IMR-90 (cell line): ENCODE measurements at regions not wholly inside any gene's neighbourhood (a gene's known extent, or its start where the extent isn't known, plus 50 kb on each side); places are given as distances from the start of the nearest gene placed in this dataset.

ENCODE experiments used
- ATAC-seq: fragments of 200-7000 bp; cut with Tn5 transposase; 2 replicates; pipeline ENCODE4 v1.9.1; 2020; ENCODE audit warnings: low read depth, mild to moderate bottlenecking, moderate library complexity
- BruUV-seq: library from RNA; stranded (reverse); fragments of 400-500 nt; replicated peaks from 2 replicates; lab custom pipeline; 2021; lab: Mats Ljungman, UMichigan
- CTCF ChIA-PET: fragments of 300-600 bp; formaldehyde crosslinking; extraction: SDS; loops from one replicate; lab custom pipeline; 2021; ENCODE audit warnings: antibody characterized with exemption; lab: Yijun Ruan, JAX
- POLR2A ChIA-PET: fragments of 300-600 bp; sonication (Branson Sonifier 250); formaldehyde crosslinking; loops from one replicate; lab custom pipeline; 2022; ENCODE audit warnings: antibody characterized with exemption; ENCODE audit not compliant: unreplicated experiment; lab: Charles Lee
- DNase-seq: peaks from one replicate; pipeline ENCODE4 v3.0.0; 2013
- H2AFZ ChIP-seq: replicated peaks from 2 replicates; pipeline ENCODE3; 2013; ENCODE audit warnings: low read length, mild to moderate bottlenecking; ENCODE audit not compliant: poor library complexity
- H2AK5ac ChIP-seq: 2 replicates; pipeline ENCODE4 v1.6.1; 2013; ENCODE audit warnings: low read depth, low read length, inconsistent platforms
- H2AK9ac ChIP-seq: replicated peaks from 2 replicates; pipeline ENCODE3; 2013; ENCODE audit warnings: mild to moderate bottlenecking, low read depth, low read length, moderate library complexity; ENCODE audit not compliant: poor library complexity
- H2BK120ac ChIP-seq: 2 replicates; pipeline ENCODE4 v1.6.1; 2013; ENCODE audit warnings: low read depth, low read length, inconsistent platforms
- H2BK15ac ChIP-seq: 3 replicates; pipeline ENCODE4 v1.6.1; 2013; ENCODE audit warnings: low read depth, low read length, inconsistent platforms
- H2BK20ac ChIP-seq: 2 replicates; pipeline ENCODE4 v1.6.1; 2013; ENCODE audit warnings: low read depth, mild to moderate bottlenecking, inconsistent platforms, low read length, moderate library complexity
- H2BK5ac ChIP-seq: 2 replicates; pipeline ENCODE4 v1.6.1; 2013; ENCODE audit warnings: mild to moderate bottlenecking, low read depth, low read length, inconsistent platforms; ENCODE audit not compliant: poor library complexity, severe bottlenecking
- H3K14ac ChIP-seq: replicated peaks from 2 replicates; pipeline ENCODE4 v1.6.1; 2013; ENCODE audit warnings: low read depth, low read length, inconsistent platforms
- H3K18ac ChIP-seq: 2 replicates; pipeline ENCODE4 v1.6.1; 2013; ENCODE audit warnings: low read depth, low read length, control low read depth
- H3K23ac ChIP-seq: 2 replicates; pipeline ENCODE4 v1.6.1; 2013; ENCODE audit warnings: low read depth, low read length, inconsistent platforms
- H3K27ac ChIP-seq: 2 replicates; pipeline ENCODE4 v1.5.1; 2013; ENCODE audit warnings: mild to moderate bottlenecking, control low read depth, low read length; ENCODE audit not compliant: insufficient read depth
- H3K27me3 ChIP-seq: 2 replicates; pipeline ENCODE4 v1.6.1; 2013; ENCODE audit warnings: low read length; ENCODE audit not compliant: control insufficient read depth, insufficient read depth
- H3K36me3 ChIP-seq: 2 replicates; pipeline ENCODE4 v1.6.1; 2013; ENCODE audit warnings: low read length, mixed read lengths; ENCODE audit not compliant: control insufficient read depth, insufficient read depth
- H3K4ac ChIP-seq: 2 replicates; pipeline ENCODE4 v1.6.1; 2013; ENCODE audit warnings: low read depth, low read length, inconsistent platforms
- H3K4me1 ChIP-seq: 2 replicates; pipeline ENCODE4 v1.6.1; 2013; ENCODE audit warnings: low read length, mixed read lengths; ENCODE audit not compliant: control insufficient read depth, insufficient read depth
- H3K4me2 ChIP-seq: 2 replicates; pipeline ENCODE4 v1.6.1; 2013; ENCODE audit warnings: low read depth, mild to moderate bottlenecking, control low read depth, low read length, moderate library complexity
- H3K4me3 ChIP-seq: 2 replicates; pipeline ENCODE4 v1.5.1; 2013; ENCODE audit warnings: low read depth, mild to moderate bottlenecking, control low read depth, low read length, moderate library complexity; ENCODE audit not compliant: insufficient read depth
- H3K56ac ChIP-seq: 2 replicates; pipeline ENCODE4 v1.6.1; 2013; ENCODE audit warnings: low read length, inconsistent platforms; ENCODE audit not compliant: insufficient read depth; ENCODE audit errors: extremely low read depth
- H3K79me1 ChIP-seq, 2 experiments: 2 replicates each; pipeline ENCODE4 v1.6.1; 2013; ENCODE audit warnings: low read length in 2 of 2, inconsistent platforms in 1 of 2, low read depth in 1 of 2
- H3K9ac ChIP-seq: 2 replicates; pipeline ENCODE4 v1.6.1; 2013; ENCODE audit warnings: low read depth, low read length, control low read depth
- H3K9me1 ChIP-seq: 2 replicates; pipeline ENCODE4 v1.6.1; 2013; ENCODE audit warnings: low read length, inconsistent platforms; ENCODE audit not compliant: insufficient read depth
- H3K9me3 ChIP-seq: 2 replicates; pipeline ENCODE4 v1.6.1; 2013; ENCODE audit warnings: low read length; ENCODE audit not compliant: control insufficient read depth, insufficient read depth
- H4K20me1 ChIP-seq: 2 replicates; pipeline ENCODE4 v1.6.1; 2013; ENCODE audit warnings: low read length, inconsistent platforms; ENCODE audit not compliant: insufficient read depth
- H4K5ac ChIP-seq: 2 replicates; pipeline ENCODE4 v1.6.1; 2013; ENCODE audit warnings: mild to moderate bottlenecking, low read depth, low read length, control low read depth
- H4K8ac ChIP-seq, 2 experiments: 2 replicates each; pipeline ENCODE4 v1.6.1; 2013; ENCODE audit warnings: low read depth in 2 of 2, low read length in 2 of 2, control low read depth in 1 of 2, inconsistent platforms in 1 of 2
- H4K91ac ChIP-seq: 2 replicates; pipeline ENCODE4 v1.6.1; 2013; ENCODE audit warnings: low read depth, low read length, inconsistent platforms; ENCODE audit not compliant: insufficient read depth
- CHD1 ChIP-seq: IDR thresholded peaks from 2 replicates; pipeline ENCODE4 v1.6.1; 2012; ENCODE audit warnings: low read depth, low read length, improper control_type of control experiment
- USF2 ChIP-seq: fragments of 150-350 bp; IDR thresholded peaks from 2 replicates; pipeline ENCODE4 v1.6.1; 2017; ENCODE audit warnings: mild to moderate bottlenecking, antibody characterized with exemption, low read length, low read depth
- WGBS, 2 experiments: methylation state at CpG; one replicate each; pipeline versions ENCODE4 v1.1.5 to v1.1.7; 2013; ENCODE audit warnings: missing lambda C conversion rate in 2 of 2; ENCODE audit not compliant: insufficient read length in 1 of 2; ENCODE audit errors: extremely low coverage in 2 of 2; 5-methylcytosine and 5-hydroxymethylcytosine counted together
- dilution Hi-C: fragments of 300-500 bp; cut with HindIII; formaldehyde crosslinking; loops from one replicate; pipeline ENCODE4 v1.14.3; 2018; ENCODE audit warnings: low sequenced_read_pairs; ENCODE audit not compliant: unreplicated experiment
- in situ Hi-C: fragments of 300-500 bp; cut with MboI; formaldehyde crosslinking; loops from 3 replicates; pipeline ENCODE4 v1.14.3; 2019; ENCODE audit warnings: low sequenced_read_pairs, inconsistent platforms, mixed read lengths
- intact Hi-C: fragments of 100-400 bp; cut with micrococcal nuclease; formaldehyde crosslinking; loops from 2 replicates; pipeline ENCODE4 v1.10.0; 2022
- TF ChIP-seq, protein P1 (sequence below): fragments of 150-350 bp; IDR thresholded peaks from 2 replicates; pipeline ENCODE4 v1.6.1; 2016; ENCODE audit warnings: low read depth, mild to moderate bottlenecking, low read length, moderate library complexity, borderline replicate concordance

DNA sequence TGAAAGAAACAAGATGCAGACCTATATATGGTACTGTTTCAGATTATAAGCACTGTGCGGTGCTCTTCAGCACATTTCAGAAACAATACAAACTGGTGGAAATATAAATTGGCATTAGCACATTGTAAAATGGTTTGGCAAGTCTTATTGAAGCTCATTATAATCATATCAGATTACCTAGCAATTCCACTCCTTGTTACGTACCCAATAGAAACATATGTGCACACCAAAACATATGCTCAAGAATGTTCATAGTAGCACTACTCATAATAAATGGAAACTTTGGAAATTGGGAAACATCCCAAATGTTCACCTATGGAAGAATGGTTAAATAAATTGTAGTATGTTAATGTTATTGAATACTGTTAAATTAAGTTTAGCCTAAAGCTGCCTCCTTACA, 54.9 kb upstream of the PLEKHG1 start:
- Histone ChIP-seq H3K18ac (no peak overlapping the region), H2AFZ (no peak overlapping the region), H4K91ac (no peak overlapping the region), H3K4me1 (no peaks in the 10 kb centered on the region), H3K4me2 (no peak overlapping the region), H3K9me1 (no peaks in the 10 kb centered on the region), H3K9me3 (no peaks in the 10 kb centered on the region), H2AK5ac (no peak overlapping the region), H3K23ac (no peak overlapping the region), H2BK20ac (no peak overlapping the region), H4K8ac (no peak overlapping the region), H3K27me3 (no peaks in the 10 kb centered on the region; the same call in 1 of the 2 replicates), H3K27ac (no peak overlapping the region), H3K36me3 (no peaks in the 10 kb centered on the region), H2BK120ac (no peak overlapping the region), H2BK5ac (no peak overlapping the region), H3K4me3 (no peak overlapping the region), H4K5ac (no peak overlapping the region), H3K4ac (no peak overlapping the region), H3K9ac (no peak overlapping the region), H2AK9ac (no peak overlapping the region), H3K79me1 (no peaks in the 10 kb centered on the region), H2BK15ac (no peak overlapping the region), H4K20me1 (no peaks in the 10 kb centered on the region), H3K56ac (no peak overlapping the region), H3K14ac (no peak overlapping the region)
- ATAC-seq (no peak), DNase-seq (no peak)
- CTCF ChIA-PET: no interaction called here
- dilution Hi-C loops (no loop called here), in situ Hi-C loops (no loop called here), intact Hi-C loops (no loop called here)
- TF ChIP-seq USF2 (no peak), CHD1 (no peak)
- TF ChIP-seq, protein P1, sequence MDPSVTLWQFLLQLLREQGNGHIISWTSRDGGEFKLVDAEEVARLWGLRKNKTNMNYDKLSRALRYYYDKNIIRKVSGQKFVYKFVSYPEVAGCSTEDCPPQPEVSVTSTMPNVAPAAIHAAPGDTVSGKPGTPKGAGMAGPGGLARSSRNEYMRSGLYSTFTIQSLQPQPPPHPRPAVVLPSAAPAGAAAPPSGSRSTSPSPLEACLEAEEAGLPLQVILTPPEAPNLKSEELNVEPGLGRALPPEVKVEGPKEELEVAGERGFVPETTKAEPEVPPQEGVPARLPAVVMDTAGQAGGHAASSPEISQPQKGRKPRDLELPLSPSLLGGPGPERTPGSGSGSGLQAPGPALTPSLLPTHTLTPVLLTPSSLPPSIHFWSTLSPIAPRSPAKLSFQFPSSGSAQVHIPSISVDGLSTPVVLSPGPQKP: no peak
- POLR2A ChIA-PET: no interaction called here
- no TSS peak for BruUV-seq
- WGBS, 2 experiments: no CpG with 5 or more reads among the region's 2 CpGs
